ENCODE measurements at regions not wholly inside any gene's neighbourhood (a gene's known extent, or its start where the extent isn't known, plus 50 kb on each side); places are given as distances from the start of the nearest gene placed in this dataset.

DNA sequence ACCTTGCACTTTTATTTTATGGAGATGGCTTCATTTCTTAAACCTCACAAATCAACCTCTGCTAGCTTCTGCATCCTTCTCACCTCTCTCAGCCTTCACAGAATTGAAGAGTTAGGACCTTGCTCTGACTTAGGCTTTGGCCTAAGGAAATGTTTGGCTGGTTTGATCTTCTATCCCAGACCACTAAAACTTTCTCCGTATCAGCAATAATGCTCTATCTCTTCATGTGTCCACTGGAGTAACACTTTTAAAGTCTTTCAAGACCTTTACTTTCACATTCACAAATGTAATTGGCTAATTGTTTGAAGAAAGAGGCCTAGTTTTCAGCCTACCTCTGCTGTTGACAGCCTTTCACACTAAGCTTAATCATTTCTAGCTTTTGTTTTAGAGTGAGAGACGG lies 212.9 kb downstream of the TTLL2 start:
- no peaks in the 10 kb centered on the region for H3K4me1 Mint-ChIP-seq
- peaks cover 5% of the 10 kb centered on the region for H3K27me3 Mint-ChIP-seq
- H3K27ac Mint-ChIP-seq: no peak overlapping the region
- no peak overlapping the region for H3K4me3 Mint-ChIP-seq
- H3K9me3 Mint-ChIP-seq: peaks cover 2 to 5% (median 5%) of the 10 kb centered on the region in 3 donors
- no peaks in the 10 kb centered on the region for H3K36me3 Mint-ChIP-seq

DNA sequence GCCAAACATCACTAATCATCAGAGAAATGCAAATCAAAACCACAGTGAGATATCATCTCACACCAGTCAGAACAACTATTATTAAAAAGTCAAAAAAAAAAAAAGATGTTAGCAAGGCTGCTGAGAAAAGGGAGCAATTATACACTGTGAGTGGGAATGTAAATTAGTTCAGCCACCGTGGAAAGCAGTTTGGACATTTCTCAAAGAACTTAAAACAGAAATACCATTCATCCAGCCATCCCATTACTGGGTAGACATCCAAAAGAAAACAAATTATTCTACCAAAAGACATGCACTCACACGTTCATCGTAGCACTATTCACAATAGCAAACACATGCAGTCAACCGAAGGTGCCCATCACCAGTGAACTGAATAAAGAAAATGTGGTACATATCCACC lies 213.9 kb downstream of the TTLL2 start:
- Mint-ChIP-seq H3K4me3 (no peak overlapping the region), H3K4me1 (no peaks in the 10 kb centered on the region), H3K27me3 (peaks cover 5% of the 10 kb centered on the region), H3K27ac (no peak overlapping the region), H3K9me3 (peaks cover 2 to 5% (median 5%) of the 10 kb centered on the region in 3 donors), H3K36me3 (no peaks in the 10 kb centered on the region)

DNA sequence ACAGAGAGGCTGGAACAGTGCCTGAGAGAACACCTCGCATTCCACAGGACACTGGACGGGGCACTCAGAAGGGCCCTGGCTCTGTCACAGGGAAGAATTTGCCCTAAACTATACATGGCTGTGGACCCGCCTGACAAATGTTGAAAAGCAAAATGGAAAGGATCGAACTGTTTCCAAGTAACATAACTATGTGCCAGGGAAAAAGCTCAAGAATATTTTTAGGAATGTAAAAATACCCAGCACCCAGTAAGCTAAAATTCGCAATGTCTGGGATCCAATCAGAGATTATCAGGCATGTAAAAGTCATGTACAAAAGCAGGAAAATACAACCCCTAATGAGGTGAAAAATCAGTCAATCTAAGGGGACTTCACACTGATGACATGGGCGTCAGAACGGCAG lies 215.9 kb downstream of the TTLL2 start:
- H3K4me1 Mint-ChIP-seq: peaks cover 0 to 1% (median 0%) of the 10 kb centered on the region in 3 donors
- no peak overlapping the region for H3K27ac Mint-ChIP-seq
- H3K36me3 Mint-ChIP-seq: no peaks in the 10 kb centered on the region
- peaks cover 5% of the 10 kb centered on the region for H3K27me3 Mint-ChIP-seq
- peaks cover 2 to 5% (median 5%) of the 10 kb centered on the region in 3 donors for H3K9me3 Mint-ChIP-seq
- H3K4me3 Mint-ChIP-seq: no peak overlapping the region

DNA sequence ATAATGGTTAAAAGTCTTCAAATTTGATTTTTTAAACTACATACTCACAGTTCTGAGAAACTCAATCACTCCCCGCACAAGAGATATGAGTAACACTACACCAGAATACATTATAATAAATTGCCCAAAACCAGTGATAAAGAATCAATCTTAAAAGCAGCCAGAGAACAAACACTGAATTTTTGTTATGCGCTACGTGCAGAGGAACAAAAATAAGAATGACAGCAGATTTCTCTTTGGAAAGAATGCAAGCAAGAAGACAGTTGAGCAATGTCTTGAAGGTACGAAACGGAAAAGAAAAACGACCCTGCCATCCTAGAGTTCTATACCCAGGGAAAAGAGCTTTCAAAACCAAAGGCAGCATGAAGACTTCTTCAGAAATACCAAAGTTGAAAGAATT lies 216.7 kb downstream of the TTLL2 start:
- Mint-ChIP-seq H3K36me3 (no peaks in the 10 kb centered on the region), H3K4me3 (no peak overlapping the region), H3K27me3 (peaks cover 5% of the 10 kb centered on the region), H3K9me3 (peaks cover under 1 to 5% (median 4%) of the 10 kb centered on the region in 3 donors), H3K27ac (no peak overlapping the region), H3K4me1 (peaks cover 0 to 1% (median 0%) of the 10 kb centered on the region in 3 donors)

DNA sequence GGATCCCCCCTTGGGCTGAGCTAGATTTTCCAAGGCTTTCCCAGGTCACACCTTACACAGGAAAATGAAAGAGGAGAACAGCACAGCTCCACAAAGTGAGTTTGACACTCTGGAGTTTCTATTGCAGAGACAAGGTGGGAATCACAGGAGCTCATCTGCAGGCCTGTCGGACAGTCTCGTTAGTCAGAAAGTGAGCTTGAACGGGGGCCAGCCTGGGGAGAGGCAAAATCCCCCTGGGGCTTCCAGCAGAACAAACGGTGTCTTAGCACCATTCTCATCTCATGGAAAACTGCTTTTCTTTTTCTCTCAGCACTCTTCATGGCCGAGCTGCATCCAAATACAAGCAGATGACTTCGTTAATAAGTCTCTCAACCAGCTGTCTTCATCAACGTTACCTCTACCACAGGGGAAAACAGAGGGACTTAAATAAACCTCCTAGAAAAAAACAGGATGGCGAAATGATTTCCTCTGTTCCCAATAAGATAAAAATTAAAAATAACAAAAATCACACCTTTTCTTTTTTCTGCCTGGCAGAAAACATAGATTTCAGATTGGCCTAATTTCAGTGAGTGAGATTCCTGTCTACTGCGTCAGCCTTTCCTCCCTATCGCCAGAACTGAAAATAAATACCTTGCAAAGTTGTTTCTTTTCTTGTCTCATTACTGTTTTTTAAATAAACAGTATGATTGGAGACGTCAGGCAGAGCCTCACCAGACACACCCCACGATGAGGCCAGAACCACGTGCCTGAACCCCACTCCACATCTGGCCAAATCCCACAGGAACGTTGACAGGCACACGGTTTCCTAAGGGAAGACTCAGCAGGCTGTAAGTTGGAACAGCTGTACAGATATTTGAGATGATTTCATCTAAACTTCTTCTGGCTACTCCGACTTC lies 219.0 kb downstream of the TTLL2 start:
- no peak overlapping the region for H3K4me3 Mint-ChIP-seq
- H3K27ac Mint-ChIP-seq: no peak overlapping the region
- no peaks in the 10 kb centered on the region for H3K36me3 Mint-ChIP-seq

DNA sequence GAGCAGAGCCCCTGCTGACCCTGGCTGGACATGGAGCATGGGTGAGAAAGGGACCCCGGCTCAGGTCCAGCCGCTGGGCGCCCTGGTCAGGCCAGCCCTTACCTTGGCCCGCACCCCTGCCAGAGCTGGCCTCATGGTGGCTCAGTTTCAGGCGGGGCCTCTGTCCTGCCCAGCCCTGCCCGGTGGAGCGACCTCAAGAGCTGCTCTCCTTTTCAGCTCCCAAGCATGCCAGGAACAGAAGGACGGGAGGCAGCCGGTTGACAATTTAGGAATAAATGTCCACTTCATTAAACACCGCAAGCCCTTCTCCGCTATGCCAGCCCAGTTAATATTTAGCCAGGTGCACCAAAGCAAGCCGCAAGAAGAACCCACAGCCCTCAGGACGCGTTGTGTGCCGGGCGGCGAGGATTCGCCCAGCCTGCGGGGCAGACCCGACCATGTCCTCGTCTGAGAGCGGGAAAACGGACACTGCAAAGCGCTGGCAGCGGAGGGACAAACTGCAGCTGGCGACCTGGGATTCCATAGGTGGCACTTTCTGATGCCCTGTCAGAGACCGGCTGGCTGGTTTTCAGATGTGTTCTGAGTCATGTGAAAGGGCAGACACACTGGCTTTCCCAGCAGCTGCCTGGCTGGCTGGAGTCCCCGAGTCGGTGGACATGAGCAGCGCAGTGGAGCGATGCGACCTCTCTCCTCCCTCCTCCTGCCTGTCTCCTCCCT lies 221.9 kb downstream of the TTLL2 start:
- H3K27me3 Mint-ChIP-seq: no peaks in the 10 kb centered on the region
- H3K4me3 Mint-ChIP-seq: no peak overlapping the region
- no peaks in the 10 kb centered on the region for H3K36me3 Mint-ChIP-seq
- no peaks in the 10 kb centered on the region for H3K9me3 Mint-ChIP-seq
- peaks cover 0 to 4% (median 0%) of the 10 kb centered on the region in 3 donors for H3K4me1 Mint-ChIP-seq
- no peak overlapping the region for H3K27ac Mint-ChIP-seq

More for the DNA sequence above, 219.0 kb downstream of the TTLL2 start:
- Mint-ChIP-seq H3K4me1 (peaks cover 0 to 4% (median 0%) of the 10 kb centered on the region in 3 donors), H3K27me3 (no peaks in the 10 kb centered on the region), H3K9me3 (peaks cover 0 to 5% (median 3%) of the 10 kb centered on the region in 3 donors)

DNA sequence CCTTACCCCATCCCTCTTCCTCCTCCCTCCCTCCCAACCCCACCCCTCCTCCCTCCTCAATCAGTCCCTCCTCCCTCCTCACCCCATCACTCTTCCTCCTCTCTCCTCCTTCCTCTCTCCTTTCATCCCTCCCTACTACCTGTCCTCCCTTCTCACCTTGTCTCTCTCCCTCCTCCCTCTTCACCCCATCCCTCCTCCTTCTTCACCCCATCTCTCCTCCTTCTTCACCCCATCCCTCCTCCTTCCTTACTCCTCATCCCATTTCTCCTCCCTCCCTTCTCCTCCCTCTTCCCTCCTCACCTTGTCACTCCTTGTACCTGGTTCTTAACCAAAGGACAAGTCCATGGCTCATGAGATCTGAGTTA lies 222.4 kb downstream of the TTLL2 start:
- Mint-ChIP-seq H3K4me1 (peaks cover 0 to 4% (median 0%) of the 10 kb centered on the region in 3 donors), H3K4me3 (no peak overlapping the region), H3K27ac (no peak overlapping the region), H3K36me3 (no peaks in the 10 kb centered on the region), H3K27me3 (no peaks in the 10 kb centered on the region), H3K9me3 (no peaks in the 10 kb centered on the region)

DNA sequence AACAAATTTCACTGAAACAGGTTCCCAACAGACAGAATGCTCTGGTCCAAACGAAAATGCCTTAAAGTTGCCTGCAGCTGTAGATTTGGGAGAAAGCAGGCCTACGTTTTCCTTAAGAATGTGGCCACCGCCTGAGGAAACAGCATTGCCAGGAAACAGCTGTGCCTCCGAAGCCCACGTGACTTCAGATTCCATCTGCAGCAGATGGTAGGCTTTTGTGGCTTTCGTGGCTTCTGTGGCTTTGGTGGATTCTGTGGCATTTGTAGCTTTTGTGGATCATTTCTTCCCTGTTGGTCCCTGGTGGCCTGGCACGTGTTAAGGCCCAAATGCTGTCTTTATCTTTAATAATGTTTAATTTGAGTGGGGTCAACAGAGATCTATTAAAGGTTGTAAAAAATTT lies 222.9 kb downstream of the TTLL2 start:
- Mint-ChIP-seq H3K4me1 (peaks cover 0 to 4% (median 0%) of the 10 kb centered on the region in 3 donors), H3K4me3 (no peak overlapping the region), H3K27ac (no peak overlapping the region), H3K36me3 (no peaks in the 10 kb centered on the region), H3K9me3 (no peaks in the 10 kb centered on the region), H3K27me3 (no peaks in the 10 kb centered on the region)

DNA sequence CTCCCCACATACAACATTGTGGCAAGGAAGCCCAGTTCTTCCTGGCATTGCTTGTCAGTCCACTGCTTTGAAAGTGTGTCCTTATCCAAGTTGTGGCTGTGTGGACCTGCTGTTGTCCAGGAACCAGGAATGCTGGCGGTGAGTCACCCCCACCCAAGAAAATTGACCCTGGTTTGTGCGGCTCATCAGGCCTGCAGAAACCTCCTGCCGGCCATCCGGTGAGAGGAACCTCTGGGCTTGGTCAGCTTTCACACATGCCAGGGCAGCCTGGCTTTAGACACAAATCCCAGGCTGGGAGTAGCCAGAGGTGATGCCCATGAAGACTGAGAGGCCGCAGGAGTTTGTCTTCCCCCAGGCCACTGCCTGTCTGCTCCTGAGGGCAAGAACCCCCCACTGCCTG lies 223.6 kb downstream of the TTLL2 start:
- no peaks in the 10 kb centered on the region for H3K9me3 Mint-ChIP-seq
- H3K4me3 Mint-ChIP-seq: no peak overlapping the region
- peaks cover 0 to 4% (median 0%) of the 10 kb centered on the region in 3 donors for H3K4me1 Mint-ChIP-seq
- no peaks in the 10 kb centered on the region for H3K27me3 Mint-ChIP-seq
- no peaks in the 10 kb centered on the region for H3K36me3 Mint-ChIP-seq
- H3K27ac Mint-ChIP-seq: no peak overlapping the region

DNA sequence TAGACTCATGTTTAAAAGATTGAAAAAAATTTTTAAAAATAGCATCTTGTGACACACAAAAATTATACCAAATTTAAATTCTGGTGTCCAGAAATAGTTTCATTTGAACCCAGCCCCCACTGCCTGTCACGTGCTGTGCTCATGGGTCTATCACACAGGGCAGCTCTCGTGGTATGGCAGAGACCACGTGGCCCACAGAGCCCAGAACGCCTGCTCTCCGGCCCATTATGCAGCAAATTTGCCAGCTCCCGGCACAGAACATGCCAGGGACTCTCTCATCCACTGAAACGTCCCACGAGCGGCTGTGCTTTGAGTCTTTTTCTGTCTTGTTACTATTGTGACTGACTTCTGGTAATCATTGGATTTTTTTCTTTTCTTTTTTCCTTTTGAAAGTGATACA lies 224.3 kb downstream of the TTLL2 start:
- H3K27ac Mint-ChIP-seq: no peak overlapping the region
- no peaks in the 10 kb centered on the region for H3K27me3 Mint-ChIP-seq
- H3K4me3 Mint-ChIP-seq: no peak overlapping the region
- no peaks in the 10 kb centered on the region for H3K36me3 Mint-ChIP-seq
- H3K4me1 Mint-ChIP-seq: peaks cover 0 to 4% (median 0%) of the 10 kb centered on the region in 3 donors
- no peaks in the 10 kb centered on the region for H3K9me3 Mint-ChIP-seq

DNA sequence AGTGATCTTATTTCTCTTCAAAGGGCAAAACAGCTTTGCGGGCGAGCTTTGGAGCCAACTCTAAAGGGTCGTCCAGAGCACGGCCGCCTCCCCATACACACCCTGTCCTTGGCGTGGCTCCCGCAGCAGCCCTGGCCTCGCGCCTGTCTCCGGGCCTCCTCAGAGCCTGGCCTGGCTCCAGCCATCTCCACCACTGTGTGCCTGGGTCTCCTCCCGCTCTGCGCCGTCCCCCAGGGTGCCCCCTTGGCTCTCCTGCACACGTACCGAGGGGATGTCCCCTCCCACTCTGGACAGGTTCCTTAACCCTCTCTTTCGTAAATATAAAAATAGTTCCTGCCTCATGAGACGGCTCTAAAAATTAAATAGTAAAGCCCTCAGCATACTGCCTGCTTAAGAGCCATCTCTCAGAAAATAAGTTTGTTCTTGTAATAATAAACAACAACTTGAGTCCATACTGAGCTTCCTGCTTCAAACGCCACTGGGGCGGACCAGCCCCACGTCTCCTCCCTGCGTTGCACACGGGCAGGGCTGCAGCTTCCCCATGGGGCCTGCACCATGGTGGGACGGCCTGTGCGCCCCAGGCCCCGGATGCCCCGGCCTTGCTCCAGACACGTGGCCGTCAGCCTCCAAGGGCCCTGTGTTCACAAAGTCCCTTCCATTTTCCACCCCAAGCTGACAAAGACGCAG lies 226.2 kb downstream of the TTLL2 start:
- Mint-ChIP-seq H3K4me3 (no peak overlapping the region), H3K27ac (no peak overlapping the region), H3K36me3 (no peaks in the 10 kb centered on the region), H3K27me3 (no peaks in the 10 kb centered on the region), H3K4me1 (peaks cover 0 to 3% (median 0%) of the 10 kb centered on the region in 3 donors), H3K9me3 (peaks cover 0 to 5% (median 5%) of the 10 kb centered on the region in 3 donors)

DNA sequence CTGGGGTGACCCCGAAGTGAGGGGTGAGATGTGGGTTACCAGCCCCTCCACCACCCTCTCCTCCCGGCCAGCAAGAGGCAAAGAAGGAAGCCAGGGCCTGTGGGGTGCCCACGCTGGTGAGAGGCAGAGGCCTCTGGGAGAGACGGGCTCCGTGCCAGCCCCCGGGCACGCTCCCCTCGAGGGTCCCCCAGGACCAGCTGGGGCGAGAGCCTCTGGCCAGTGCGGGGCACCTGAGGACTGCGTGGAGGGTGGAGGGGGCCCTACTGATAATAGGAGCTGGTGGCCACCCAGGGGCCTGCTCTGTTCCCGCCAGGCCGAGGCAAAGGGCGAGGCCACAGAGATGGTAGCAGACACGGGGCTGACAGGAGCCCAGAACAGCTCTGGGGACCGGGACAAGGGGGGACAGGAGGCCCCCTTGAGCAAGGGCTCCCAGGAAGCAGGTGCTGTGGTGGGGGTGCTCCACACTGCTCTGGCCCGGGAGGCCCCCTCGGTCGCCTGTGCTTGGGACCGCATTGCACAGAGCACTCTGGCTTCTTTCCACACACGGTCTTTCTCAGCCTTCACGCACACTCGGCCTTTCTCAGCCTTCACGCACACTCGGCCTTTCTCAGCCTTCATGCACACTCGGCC lies 226.9 kb downstream of the TTLL2 start:
- no peak overlapping the region for H3K4me3 Mint-ChIP-seq
- no peaks in the 10 kb centered on the region for H3K36me3 Mint-ChIP-seq
- peaks cover 0 to 10% (median 5%) of the 10 kb centered on the region in 3 donors for H3K9me3 Mint-ChIP-seq
- no peaks in the 10 kb centered on the region for H3K27me3 Mint-ChIP-seq
- peaks cover 0 to 3% (median 0%) of the 10 kb centered on the region in 3 donors for H3K4me1 Mint-ChIP-seq
- H3K27ac Mint-ChIP-seq: no peak overlapping the region

DNA sequence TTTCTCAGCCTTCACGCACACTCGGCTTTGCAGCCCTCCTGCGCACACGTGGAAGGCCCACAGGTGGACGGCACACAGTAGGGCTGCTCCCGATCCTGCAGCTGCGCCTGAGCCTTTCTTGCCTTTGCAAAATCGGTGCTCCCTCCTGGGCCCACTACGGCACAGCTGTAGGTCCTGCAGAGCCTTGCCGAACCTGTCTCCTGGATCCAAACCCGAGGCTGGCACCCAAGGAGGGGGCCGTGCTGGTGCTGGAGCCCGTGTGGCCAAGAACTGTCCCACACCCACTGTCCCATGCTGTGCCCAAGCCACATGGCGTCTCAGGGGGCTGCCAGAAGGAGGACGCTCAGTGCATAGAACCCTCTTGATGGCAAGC lies 227.4 kb downstream of the TTLL2 start:
- no peaks in the 10 kb centered on the region for H3K36me3 Mint-ChIP-seq
- H3K4me3 Mint-ChIP-seq: no peak overlapping the region
- H3K27me3 Mint-ChIP-seq: no peaks in the 10 kb centered on the region
- peaks cover 0 to 10% (median 7%) of the 10 kb centered on the region in 3 donors for H3K9me3 Mint-ChIP-seq
- no peak overlapping the region for H3K27ac Mint-ChIP-seq
- peaks cover 0 to 3% (median 0%) of the 10 kb centered on the region in 3 donors for H3K4me1 Mint-ChIP-seq

DNA sequence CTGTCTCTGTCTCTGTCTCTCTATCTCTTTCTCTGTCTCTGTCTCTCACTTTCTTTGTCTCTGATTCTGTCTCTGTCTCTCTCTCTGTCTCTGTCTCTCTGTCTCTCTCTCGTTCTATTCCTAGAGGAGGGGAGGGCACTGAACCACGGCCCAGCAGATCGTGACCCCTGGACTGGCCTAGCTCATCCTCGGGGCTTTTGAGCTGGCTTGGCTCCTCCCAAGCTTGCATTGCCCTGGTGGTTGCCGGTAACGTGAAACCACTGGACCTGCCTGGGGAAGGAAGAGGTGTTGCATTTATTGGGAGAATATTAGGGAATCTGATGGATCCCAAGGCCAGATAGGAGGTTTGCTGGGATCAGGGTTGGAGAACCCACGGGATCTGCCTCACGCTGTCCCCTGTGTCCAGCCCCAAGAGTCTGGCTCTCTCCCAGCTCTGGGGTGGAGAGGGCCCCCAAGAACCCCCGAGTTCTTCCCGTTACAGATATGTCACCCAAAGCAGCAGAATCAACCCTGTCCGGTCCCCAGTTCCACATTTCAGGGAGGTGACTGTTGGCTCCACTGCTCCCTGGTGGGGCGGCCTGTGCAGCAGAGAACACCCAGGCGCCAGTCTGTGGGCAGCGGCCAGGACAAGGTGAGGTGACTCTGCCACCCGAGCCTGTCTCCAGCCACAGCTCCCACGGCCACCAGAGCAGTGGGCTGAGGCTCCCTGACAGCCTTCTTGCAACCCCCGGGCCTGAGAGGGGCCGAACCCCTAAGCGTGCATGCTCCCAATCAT lies 228.3 kb downstream of the TTLL2 start:
- H3K27me3 Mint-ChIP-seq: no peaks in the 10 kb centered on the region
- peaks cover 0 to 10% (median 7%) of the 10 kb centered on the region in 3 donors for H3K9me3 Mint-ChIP-seq
- H3K4me1 Mint-ChIP-seq: no peaks in the 10 kb centered on the region
- no peaks in the 10 kb centered on the region for H3K36me3 Mint-ChIP-seq
- peak overlapping the region in 1 of 3 donors; percentile 71 for H3K27ac Mint-ChIP-seq
- H3K4me3 Mint-ChIP-seq: no peak overlapping the region
